ENCODE measurements at regions not wholly inside any gene's neighbourhood (a gene's known extent, or its start where the extent isn't known, plus 50 kb on each side); places are given as distances from the start of the nearest gene placed in this dataset.

- TF ChIP-seq, protein P1, sequence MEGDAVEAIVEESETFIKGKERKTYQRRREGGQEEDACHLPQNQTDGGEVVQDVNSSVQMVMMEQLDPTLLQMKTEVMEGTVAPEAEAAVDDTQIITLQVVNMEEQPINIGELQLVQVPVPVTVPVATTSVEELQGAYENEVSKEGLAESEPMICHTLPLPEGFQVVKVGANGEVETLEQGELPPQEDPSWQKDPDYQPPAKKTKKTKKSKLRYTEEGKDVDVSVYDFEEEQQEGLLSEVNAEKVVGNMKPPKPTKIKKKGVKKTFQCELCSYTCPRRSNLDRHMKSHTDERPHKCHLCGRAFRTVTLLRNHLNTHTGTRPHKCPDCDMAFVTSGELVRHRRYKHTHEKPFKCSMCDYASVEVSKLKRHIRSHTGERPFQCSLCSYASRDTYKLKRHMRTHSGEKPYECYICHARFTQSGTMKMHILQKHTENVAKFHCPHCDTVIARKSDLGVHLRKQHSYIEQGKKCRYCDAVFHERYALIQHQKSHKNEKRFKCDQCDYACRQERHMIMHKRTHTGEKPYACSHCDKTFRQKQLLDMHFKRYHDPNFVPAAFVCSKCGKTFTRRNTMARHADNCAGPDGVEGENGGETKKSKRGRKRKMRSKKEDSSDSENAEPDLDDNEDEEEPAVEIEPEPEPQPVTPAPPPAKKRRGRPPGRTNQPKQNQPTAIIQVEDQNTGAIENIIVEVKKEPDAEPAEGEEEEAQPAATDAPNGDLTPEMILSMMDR (IDR thresholded peaks at IDR 0.05; ENCODE audit: extremely low read depth in 1 of 2, insufficient read depth in 1 of 2, low read depth in 1 of 2, low read length in 2 of 2) = no peak
- TF ChIP-seq POLR2A (IDR thresholded peaks at IDR 0.05; ENCODE audit: low read depth, low read length) (no peak), JUN (IDR thresholded peaks at IDR 0.05; ENCODE audit: borderline replicate concordance, insufficient read depth, insufficient read length, low read depth) (no peak)
Measured at GRCh38 chr5:2293906-2294305, 411.2 kb upstream of the IRX4 start.

Data from endothelial cell of umbilical vein (primary cell).